ENCODE measurements at regions not wholly inside any gene's neighbourhood (a gene's known extent, or its start where the extent isn't known, plus 50 kb on each side); places are given as distances from the start of the nearest gene placed in this dataset.

DNA sequence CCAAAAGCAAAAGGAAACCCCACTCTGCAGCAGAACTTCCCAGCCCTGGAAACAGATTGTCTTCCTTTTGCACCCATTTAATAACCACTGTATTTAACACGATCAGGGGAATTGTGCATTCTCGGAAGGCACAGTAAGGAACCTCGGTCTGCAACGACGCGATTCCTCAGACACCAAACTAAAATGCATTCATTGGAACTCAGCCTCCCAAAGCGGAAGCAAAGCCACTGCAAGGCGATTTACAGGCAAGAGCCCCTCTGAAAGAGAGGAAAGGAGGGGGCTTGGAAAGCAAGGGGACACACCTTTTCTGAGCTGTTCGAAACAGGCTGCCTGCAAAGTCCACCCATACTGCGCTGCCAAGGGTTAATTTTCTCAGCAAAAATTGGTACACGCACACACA lies 297.7 kb downstream of the OMA1 start (continued):
- TF ChIP-seq ZNF24 (IDR thresholded peaks at IDR 0.05) (no peak), MTA3 (IDR thresholded peaks at IDR 0.05; ENCODE audit: borderline replicate concordance, low read length) (no peak), SIN3A (IDR thresholded peaks at IDR 0.05; ENCODE audit: low read depth, low read length) (no peak), SMAD1 (IDR thresholded peaks at IDR 0.05; ENCODE audit: low read depth, partially characterized antibody) (no peak), POLR2AphosphoS5 (IDR thresholded peaks at IDR 0.05; ENCODE audit: low read length) (no peak)
- TF ChIP-seq, protein P1, sequence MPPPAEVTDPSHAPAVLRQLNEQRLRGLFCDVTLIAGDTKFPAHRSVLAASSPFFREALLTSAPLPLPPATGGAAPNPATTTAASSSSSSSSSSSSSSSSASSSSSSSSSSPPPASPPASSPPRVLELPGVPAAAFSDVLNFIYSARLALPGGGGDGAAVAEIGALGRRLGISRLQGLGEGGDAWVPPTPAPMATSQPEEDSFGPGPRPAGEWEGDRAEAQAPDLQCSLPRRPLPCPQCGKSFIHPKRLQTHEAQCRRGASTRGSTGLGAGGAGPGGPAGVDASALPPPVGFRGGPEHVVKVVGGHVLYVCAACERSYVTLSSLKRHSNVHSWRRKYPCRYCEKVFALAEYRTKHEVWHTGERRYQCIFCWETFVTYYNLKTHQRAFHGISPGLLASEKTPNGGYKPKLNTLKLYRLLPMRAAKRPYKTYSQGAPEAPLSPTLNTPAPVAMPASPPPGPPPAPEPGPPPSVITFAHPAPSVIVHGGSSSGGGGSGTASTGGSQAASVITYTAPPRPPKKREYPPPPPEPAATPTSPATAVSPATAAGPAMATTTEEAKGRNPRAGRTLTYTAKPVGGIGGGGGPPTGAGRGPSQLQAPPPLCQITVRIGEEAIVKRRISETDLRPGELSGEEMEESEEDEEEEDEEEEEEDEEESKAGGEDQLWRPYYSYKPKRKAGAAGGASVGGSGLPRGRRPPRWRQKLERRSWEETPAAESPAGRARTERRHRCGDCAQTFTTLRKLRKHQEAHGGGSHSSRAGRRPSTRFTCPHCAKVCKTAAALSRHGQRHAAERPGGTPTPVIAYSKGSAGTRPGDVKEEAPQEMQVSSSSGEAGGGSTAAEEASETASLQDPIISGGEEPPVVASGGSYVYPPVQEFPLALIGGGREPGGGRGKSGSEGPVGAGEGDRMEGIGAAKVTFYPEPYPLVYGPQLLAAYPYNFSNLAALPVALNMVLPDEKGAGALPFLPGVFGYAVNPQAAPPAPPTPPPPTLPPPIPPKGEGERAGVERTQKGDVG (CRISPR knock-in tag; IDR thresholded peaks at IDR 0.05) = no peak

DNA sequence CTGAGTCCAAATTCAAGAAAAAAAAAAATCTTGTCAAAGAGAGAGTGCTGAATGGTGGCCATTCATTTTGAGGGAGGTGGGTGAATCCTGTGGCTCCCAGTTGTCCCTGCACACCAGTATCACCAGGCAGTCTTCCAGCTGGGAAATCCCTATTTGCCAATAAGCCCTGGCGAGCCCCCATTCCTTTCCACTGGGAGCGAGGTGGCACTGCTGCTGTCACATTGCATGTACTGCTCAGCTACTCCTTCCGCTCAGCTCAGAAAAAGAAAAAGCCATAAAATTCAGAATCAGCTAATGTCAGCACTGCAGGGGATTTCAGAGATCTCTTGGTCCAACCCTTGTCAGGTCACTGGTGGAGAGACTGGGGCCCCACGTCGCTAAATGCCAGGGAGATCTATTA lies 298.5 kb downstream of the OMA1 start:
- in situ Hi-C loops (cut with MboI) (no loop called here), intact Hi-C loops (cut with micrococcal nuclease; ENCODE audit: unreplicated experiment) (no loop called here)

More for the DNA sequence above, 298.5 kb downstream of the OMA1 start:
- FAIRE-seq (no peak), ATAC-seq (no peak), DNase-seq (ENCODE audit: low read depth, low spot score) (no peak)
- no peak overlapping the region for H3K9ac ChIP-seq (ENCODE audit: control insufficient read depth, insufficient read depth, low read length)
- H3K27me3 ChIP-seq (replicated peaks in 1 of 2; ENCODE audit: control insufficient read depth in 2 of 2, insufficient read depth in 2 of 2, low read length in 1 of 2) = peaks cover 5 to 6% of the 10 kb centered on the region in 2 experiments; a peak in 3 of 4 replicates
- no peaks in the 10 kb centered on the region for H4K20me1 ChIP-seq (ENCODE audit: control insufficient read depth, insufficient read depth)
- BruUV-seq (replicated peaks) = no TSS peak
- H3K27ac ChIP-seq (ENCODE audit: control insufficient read depth, insufficient read depth) = no peak overlapping the region
- CTCF ChIA-PET = interaction anchor here (0.9 to 1.3 kb wide), 2 partner anchors 15 to 200 kb away, joined by 3 to 4 read pairs; no protein-coding TSS in a partner anchor
- no peaks in the 10 kb centered on the region for H3K79me2 ChIP-seq (ENCODE audit: control insufficient read depth, insufficient read depth, low read length)
- H3K9me3 ChIP-seq (replicated peaks; ENCODE audit: control insufficient read depth, insufficient read depth, low read length) = no peaks in the 10 kb centered on the region
- 18% methylated on average over 5 of the region's 5 CpGs for WGBS (ENCODE audit: insufficient coverage, insufficient replicate concordance, low lambda C conversion rate, missing lambda C conversion rate)
- no peak overlapping the region for H2AFZ ChIP-seq (ENCODE audit: control insufficient read depth, low read depth, low read length)
- no peaks in the 10 kb centered on the region for H3K36me3 ChIP-seq (ENCODE audit: control insufficient read depth in 2 of 2, insufficient read depth in 2 of 2, low read length in 1 of 2)
- H3K4me1 ChIP-seq (ENCODE audit: control insufficient read depth, insufficient read depth, low read length) = no peaks in the 10 kb centered on the region
- RAD21 ChIA-PET (ENCODE audit: unreplicated experiment) = no interaction called here
- no peak overlapping the region for H3K4me2 ChIP-seq (ENCODE audit: control insufficient read depth, insufficient read depth)
- POLR2A ChIA-PET = no interaction called here
- TF ChIP-seq, protein P2, sequence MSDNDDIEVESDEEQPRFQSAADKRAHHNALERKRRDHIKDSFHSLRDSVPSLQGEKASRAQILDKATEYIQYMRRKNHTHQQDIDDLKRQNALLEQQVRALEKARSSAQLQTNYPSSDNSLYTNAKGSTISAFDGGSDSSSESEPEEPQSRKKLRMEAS (IDR thresholded peaks at IDR 0.05; ENCODE audit: low read depth, low read length) = no peak
- TF ChIP-seq POLR2A (IDR thresholded peaks at IDR 0.05; ENCODE audit: low read depth, low read length) = no peak
- TF ChIP-seq, protein P3, sequence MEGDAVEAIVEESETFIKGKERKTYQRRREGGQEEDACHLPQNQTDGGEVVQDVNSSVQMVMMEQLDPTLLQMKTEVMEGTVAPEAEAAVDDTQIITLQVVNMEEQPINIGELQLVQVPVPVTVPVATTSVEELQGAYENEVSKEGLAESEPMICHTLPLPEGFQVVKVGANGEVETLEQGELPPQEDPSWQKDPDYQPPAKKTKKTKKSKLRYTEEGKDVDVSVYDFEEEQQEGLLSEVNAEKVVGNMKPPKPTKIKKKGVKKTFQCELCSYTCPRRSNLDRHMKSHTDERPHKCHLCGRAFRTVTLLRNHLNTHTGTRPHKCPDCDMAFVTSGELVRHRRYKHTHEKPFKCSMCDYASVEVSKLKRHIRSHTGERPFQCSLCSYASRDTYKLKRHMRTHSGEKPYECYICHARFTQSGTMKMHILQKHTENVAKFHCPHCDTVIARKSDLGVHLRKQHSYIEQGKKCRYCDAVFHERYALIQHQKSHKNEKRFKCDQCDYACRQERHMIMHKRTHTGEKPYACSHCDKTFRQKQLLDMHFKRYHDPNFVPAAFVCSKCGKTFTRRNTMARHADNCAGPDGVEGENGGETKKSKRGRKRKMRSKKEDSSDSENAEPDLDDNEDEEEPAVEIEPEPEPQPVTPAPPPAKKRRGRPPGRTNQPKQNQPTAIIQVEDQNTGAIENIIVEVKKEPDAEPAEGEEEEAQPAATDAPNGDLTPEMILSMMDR (IDR thresholded peaks at IDR 0.05 in 2 of 3, conservative IDR thresholded peaks at IDR 0.05 in 1 of 3; ENCODE audit: control insufficient read depth in 2 of 3, extremely low read depth in 1 of 3, insufficient read depth in 1 of 3, low read depth in 3 of 3, low read length in 3 of 3) = no peak
- H3K4me3 ChIP-seq = no peak overlapping the region
- SMC1A ChIA-PET (ENCODE audit: uncharacterized antibody, unreplicated experiment) = interaction anchor here (0.5 kb wide), 1 partner anchor 94 kb away, joined by 3 read pairs; no protein-coding TSS in a partner anchor

Data from GM12878 (cell line).